ENCODE measurements at regions not wholly inside any gene's neighbourhood (a gene's known extent, or its start where the extent isn't known, plus 50 kb on each side); places are given as distances from the start of the nearest gene placed in this dataset.

DNA sequence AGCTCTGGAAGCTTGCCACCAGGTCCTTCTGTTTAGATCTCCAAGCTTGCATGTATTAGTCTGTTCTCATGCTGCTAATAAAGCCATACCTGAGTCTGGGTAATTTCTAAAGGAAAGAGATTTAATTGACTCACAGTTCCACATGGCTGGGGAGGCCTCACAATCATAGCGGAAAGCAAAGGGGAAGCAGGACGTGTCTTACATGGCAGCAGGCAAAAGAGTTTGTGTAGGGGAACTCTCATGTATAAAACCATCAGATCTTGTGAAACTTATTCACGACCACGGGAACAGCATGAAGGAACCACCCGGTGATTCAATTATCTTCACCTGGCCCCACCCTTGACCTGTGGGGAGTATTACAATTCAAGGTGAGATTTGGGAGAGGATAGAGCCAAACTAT is 147.0 kb upstream of the PROK2 start:
- no peak overlapping the region for H2BK12ac ChIP-seq (ENCODE audit: low read depth, low read length)
- H3K9ac ChIP-seq (replicated peaks in 1 of 4; ENCODE audit: extremely low read depth in 1 of 4, low read depth in 3 of 4, low read length in 3 of 4) = no peak overlapping the region
- no peak overlapping the region for H4K5ac ChIP-seq (ENCODE audit: insufficient read length, low read depth, low read length)
- no peak overlapping the region for H3K4me2 ChIP-seq (ENCODE audit: insufficient read depth in 1 of 2, low read depth in 2 of 2, low read length in 2 of 2)
- H3K14ac ChIP-seq (ENCODE audit: insufficient read length) = no peak overlapping the region
- no peak for TF ChIP-seq PHF8 (conservative IDR thresholded peaks at IDR 0.05; ENCODE audit: low read depth, low read length)
- TF ChIP-seq JUN (IDR thresholded peaks at IDR 0.05; ENCODE audit: low read depth, low read length) = no peak
- no peak for TF ChIP-seq JUND (IDR thresholded peaks at IDR 0.05; ENCODE audit: low read length)
- TF ChIP-seq YY1 (IDR thresholded peaks at IDR 0.05; ENCODE audit: low read depth, low read length) = no peak
- TF ChIP-seq, protein P1, sequence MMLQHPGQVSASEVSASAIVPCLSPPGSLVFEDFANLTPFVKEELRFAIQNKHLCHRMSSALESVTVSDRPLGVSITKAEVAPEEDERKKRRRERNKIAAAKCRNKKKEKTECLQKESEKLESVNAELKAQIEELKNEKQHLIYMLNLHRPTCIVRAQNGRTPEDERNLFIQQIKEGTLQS (IDR thresholded peaks at IDR 0.05; ENCODE audit: insufficient read depth, low read depth, low read length) = no peak
- no peak for TF ChIP-seq POLR2A (IDR thresholded peaks at IDR 0.05; ENCODE audit: control extremely low read depth in 1 of 2, low read depth in 2 of 2, low read length in 2 of 2)
- no peak for TF ChIP-seq SP2 (IDR thresholded peaks at IDR 0.05; ENCODE audit: low read length)
- TF ChIP-seq POU5F1 (IDR thresholded peaks at IDR 0.05; ENCODE audit: low read depth, low read length) = no peak
- no peak for TF ChIP-seq EGR1 (IDR thresholded peaks at IDR 0.05; ENCODE audit: borderline replicate concordance, low read depth, low read length)
- TF ChIP-seq BACH1 (IDR thresholded peaks at IDR 0.05; ENCODE audit: low read length) = no peak
- WGBS, 2 experiments (ENCODE audit: extremely low coverage in 1 of 2, insufficient coverage in 1 of 2, insufficient read length in 1 of 2, insufficient replicate concordance in 2 of 2, low coverage in 1 of 2, low lambda C conversion rate in 2 of 2, missing lambda C conversion rate in 1 of 2) = 70% methylated on average over 5 of the region's 5 CpGs; no CpG with 5 or more reads in 1 of the 2 experiments
- H3K79me1 ChIP-seq (ENCODE audit: low read depth, low read length) = no peaks in the 10 kb centered on the region
- H3K23ac ChIP-seq (ENCODE audit: insufficient read length) = no peak overlapping the region
- POLR2A ChIA-PET (ENCODE audit: partially characterized antibody) = no interaction called here
- no peak overlapping the region for H3K18ac ChIP-seq (ENCODE audit: extremely low read depth, low read length)
- 0 out of 2 replicates have a peak overlapping the region, but pooled peaks have one; percentile 15 for H2BK20ac ChIP-seq (ENCODE audit: low read length)
- no peak overlapping the region for H3K56ac ChIP-seq (replicated peaks; ENCODE audit: insufficient read length, low read depth, low read length)
- H3K27me3 ChIP-seq (replicated peaks in 1 of 4; ENCODE audit: control insufficient read depth in 3 of 4, extremely low read depth in 1 of 4, insufficient read depth in 3 of 4, low read length in 3 of 4) = no peaks in the 10 kb centered on the region
- no peak overlapping the region for H3K4me3 ChIP-seq (ENCODE audit: extremely low read depth in 1 of 4, insufficient read depth in 2 of 4, low read depth in 3 of 4, low read length in 4 of 4)
- H3K4ac ChIP-seq (replicated peaks; ENCODE audit: insufficient read length, low read depth, low read length) = no peak overlapping the region
- CTCF ChIA-PET (ENCODE audit: partially characterized antibody) = interaction anchor here (1.3 to 2.9 kb wide), 10 partner anchors 8 to 224 kb away, joined by 3 to 46 read pairs (median 13); no protein-coding TSS in a partner anchor
- H3K79me2 ChIP-seq (ENCODE audit: control insufficient read depth in 1 of 2, insufficient read depth in 2 of 2, low read length in 2 of 2) = no peaks in the 10 kb centered on the region
- H3K4me1 ChIP-seq (replicated peaks in 1 of 4; ENCODE audit: control insufficient read depth in 3 of 4, insufficient read depth in 4 of 4, low read length in 3 of 4) = peaks cover 2 to 8% (median 3%) of the 10 kb centered on the region in 4 experiments; a peak in 5 of 7 replicates
- FAIRE-seq (no peak), DNase-seq (ENCODE audit: low read depth in 1 of 2, low spot score in 2 of 2) (no peak)
- H4K91ac ChIP-seq (replicated peaks; ENCODE audit: insufficient read length, low read length) = no peak overlapping the region
- H2BK120ac ChIP-seq (replicated peaks; ENCODE audit: low read depth, low read length) = no peak overlapping the region
- no peak overlapping the region for H3K27ac ChIP-seq (ENCODE audit: low read depth, low read length)
- no peak overlapping the region for H2BK5ac ChIP-seq (ENCODE audit: low read depth, low read length)
- 0 out of 4 replicates have a peak, but pooled peaks cover 0 to 4% of the 10 kb centered on the region in 2 experiments for H3K9me3 ChIP-seq (ENCODE audit: insufficient read depth in 2 of 2, low read depth in 1 of 2, low read length in 1 of 2)
- H3K23me2 ChIP-seq (ENCODE audit: low read depth, low read length) = no peaks in the 10 kb centered on the region
- no peak overlapping the region for H4K8ac ChIP-seq (ENCODE audit: extremely low read depth, insufficient read depth, low read length)
- no peak overlapping the region for H2AFZ ChIP-seq (ENCODE audit: low read length)
- H2BK15ac ChIP-seq (ENCODE audit: low read length) = no peak overlapping the region
- H3K36me3 ChIP-seq (ENCODE audit: control insufficient read depth in 2 of 4, insufficient read depth in 4 of 4, low read length in 3 of 4) = no peaks in the 10 kb centered on the region
- no peak overlapping the region for H2AK5ac ChIP-seq (ENCODE audit: low read depth, low read length)
- no peaks in the 10 kb centered on the region for H4K20me1 ChIP-seq (replicated peaks in 1 of 2; ENCODE audit: control insufficient read depth in 1 of 2, insufficient read depth in 2 of 2, low read length in 2 of 2)

Measured in H1 (cell line).